HG02678 (cell line): ENCODE measurements at regions not wholly inside any gene's neighbourhood (a gene's known extent, or its start where the extent isn't known, plus 50 kb on each side); places are given as distances from the start of the nearest gene placed in this dataset.
"Not testable (repeated sequence)": the region's sequence is repeated elsewhere in the genome, so short reads cannot be mapped to it uniquely, and the experiment has no call there.

Source experiments
- ATAC-seq: cut with Tn5 transposase; IDR thresholded peaks from one replicate; pipeline ENCODE4 v1.9.1; 2021; ENCODE audit warnings: mild to moderate bottlenecking, moderate library complexity; ENCODE audit not compliant: unreplicated experiment

GRCh38 chr9:42568942-42569556, 385.6 kb downstream of the SPATA31A6 start:
- ATAC-seq: not testable (repeated sequence)

GRCh38 chr9:42577851-42578250, 394.4 kb downstream of the SPATA31A6 start:
- ATAC-seq: not testable (repeated sequence)
